GM19463 (cell line): ENCODE measurements at regions not wholly inside any gene's neighbourhood (a gene's known extent, or its start where the extent isn't known, plus 50 kb on each side); places are given as distances from the start of the nearest gene placed in this dataset.

ENCODE experiments used
- ATAC-seq: cut with Tn5 transposase; IDR thresholded peaks from one replicate; pipeline ENCODE4 v1.9.1; 2021; ENCODE audit warnings: mild to moderate bottlenecking, moderate library complexity; ENCODE audit not compliant: unreplicated experiment

GRCh38 chr1:34590211-34590623 is 164.6 kb upstream of the GJB5 start:
- ATAC-seq, result no peak

DNA sequence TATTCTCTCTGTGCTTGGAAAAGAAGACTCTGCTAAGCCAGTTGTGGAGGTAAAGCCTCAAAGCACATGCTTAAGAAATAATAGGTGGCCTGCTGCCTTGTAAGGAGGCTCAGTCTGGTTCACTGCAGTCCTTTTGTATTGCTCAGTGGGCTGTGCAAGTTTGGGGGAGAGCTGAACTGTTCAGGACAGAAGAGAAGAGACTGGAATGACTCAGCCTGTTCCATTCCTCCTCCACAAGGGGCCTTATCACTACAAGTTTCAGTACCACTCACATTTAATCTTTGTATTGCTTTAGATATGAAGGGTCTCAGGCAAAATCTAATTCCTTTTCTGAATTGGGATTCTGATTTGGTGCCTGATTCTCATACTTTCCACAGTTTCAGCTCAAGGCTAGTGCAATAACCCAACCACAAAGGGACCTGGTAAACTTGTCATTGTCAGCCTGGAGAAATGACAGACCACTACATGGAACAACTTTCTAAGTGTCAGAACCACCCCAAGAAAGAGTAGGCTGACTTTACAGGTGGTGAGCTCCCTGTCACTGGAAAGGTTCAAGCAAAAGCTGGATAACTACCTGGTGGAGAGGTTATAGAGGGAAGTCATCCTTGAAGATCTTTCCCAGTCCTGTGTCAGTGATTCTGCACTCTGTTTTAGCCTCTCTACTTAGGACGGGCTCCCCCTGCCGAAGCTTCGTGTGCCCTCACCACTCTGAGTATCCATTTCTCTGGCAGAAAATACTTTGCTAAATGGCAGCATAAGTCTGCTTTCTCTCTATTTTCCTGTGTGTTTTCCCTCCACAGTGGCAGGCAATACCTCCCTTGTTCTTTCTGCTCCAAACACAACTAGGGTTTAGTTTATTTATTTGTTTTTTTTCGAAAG is 162.9 kb upstream of the GJB5 start:
- ATAC-seq, result no peak

DNA sequence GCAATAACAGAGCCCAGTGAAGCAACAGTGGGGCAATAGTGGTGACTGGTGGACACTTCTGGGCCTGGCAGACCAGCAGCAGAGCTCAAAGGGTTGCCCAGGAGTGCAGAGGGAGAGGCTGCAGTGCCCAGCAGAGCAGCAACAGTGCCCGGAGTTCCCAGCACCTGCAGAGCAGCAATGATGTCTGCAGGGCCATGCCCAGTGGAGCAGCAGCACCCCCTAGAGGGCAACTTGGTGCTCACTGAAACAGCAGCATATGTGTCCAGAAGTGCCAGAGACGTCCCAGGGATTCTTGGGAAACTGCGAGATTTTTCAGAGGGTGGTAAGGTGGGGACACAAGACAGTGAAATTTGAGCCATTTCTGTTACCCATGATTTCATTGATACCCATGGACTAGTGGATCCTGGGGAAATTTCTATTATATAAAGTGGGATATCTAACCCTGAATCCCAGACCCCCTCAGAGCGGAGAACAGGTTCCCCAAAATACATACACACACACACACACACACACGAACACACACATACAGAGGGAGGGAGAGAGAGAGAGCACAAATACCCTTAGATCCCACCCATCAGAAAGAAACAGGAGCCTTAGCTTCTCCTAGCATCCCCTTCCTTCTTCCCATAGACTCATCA is 156.9 kb upstream of the GJB5 start:
- ATAC-seq, result no peak

DNA sequence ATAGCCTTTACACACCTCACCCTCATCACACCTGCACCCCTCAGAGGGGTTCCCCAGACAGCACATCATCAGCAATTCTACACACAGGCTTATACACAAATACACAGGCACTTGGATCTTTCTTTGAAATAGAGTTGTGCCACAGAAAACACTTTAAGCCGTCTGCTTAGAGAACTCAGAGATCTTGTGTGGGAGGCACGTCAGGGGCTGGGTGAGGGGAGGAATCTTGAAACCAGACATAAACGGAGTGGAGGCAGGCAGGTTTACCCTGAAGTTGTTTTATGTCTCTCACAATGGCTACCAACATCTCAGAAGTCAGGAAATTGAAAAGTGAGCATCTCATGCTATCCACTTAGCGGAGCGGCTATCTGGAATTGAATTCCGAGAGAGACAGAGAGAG is 151.9 kb upstream of the GJB5 start:
- no peak for ATAC-seq

DNA sequence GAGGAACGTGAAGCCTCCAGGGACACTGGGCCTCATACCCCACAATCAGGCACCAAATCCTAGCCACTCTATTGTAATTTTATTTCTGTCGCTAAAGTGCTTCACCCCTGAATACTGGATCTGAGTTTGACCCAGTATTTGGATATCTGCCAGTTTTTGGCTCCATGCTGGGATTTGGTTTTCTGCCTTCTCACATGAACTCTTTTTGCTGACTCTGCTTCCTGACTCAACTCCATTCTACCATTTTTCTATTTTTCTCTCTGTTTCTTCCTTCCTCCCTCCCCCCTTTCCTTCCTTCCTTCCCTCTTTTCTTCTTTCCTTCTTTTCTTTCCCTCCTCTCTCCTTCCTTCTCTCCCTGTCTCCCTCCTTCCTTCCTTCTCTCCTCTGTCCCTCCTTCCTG is 151.3 kb upstream of the GJB5 start:
- ATAC-seq, result no peak

- no peak for ATAC-seq
These were observed 148.3 kb upstream of the GJB5 start for GRCh38 chr1:34606504-34606903.

- ATAC-seq, result no peak
These were observed 144.8 kb upstream of the GJB5 start for GRCh38 chr1:34610063-34610462.

DNA sequence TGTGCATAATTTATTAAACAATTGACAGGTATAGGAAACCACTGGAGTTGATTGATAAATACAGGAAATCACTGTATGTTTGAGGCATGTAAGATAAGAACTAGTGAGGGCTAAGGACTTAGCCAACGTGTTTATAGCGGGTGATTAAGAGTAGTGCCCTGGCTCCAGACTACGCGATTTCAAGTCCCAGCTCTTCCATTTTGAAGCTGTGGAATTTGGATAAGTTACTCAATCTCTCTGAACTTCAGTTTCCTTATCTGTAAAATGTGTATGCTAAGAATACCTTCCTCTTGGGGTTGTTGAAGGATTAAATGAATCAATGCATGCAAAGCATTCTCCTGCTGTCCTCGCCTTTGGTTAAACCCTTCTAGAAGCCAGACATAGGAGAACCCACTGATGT is 143.3 kb upstream of the GJB5 start:
- ATAC-seq, result no peak

GRCh38 chr1:34612091-34612827 is 142.6 kb upstream of the GJB5 start:
- ATAC-seq, result no peak

DNA sequence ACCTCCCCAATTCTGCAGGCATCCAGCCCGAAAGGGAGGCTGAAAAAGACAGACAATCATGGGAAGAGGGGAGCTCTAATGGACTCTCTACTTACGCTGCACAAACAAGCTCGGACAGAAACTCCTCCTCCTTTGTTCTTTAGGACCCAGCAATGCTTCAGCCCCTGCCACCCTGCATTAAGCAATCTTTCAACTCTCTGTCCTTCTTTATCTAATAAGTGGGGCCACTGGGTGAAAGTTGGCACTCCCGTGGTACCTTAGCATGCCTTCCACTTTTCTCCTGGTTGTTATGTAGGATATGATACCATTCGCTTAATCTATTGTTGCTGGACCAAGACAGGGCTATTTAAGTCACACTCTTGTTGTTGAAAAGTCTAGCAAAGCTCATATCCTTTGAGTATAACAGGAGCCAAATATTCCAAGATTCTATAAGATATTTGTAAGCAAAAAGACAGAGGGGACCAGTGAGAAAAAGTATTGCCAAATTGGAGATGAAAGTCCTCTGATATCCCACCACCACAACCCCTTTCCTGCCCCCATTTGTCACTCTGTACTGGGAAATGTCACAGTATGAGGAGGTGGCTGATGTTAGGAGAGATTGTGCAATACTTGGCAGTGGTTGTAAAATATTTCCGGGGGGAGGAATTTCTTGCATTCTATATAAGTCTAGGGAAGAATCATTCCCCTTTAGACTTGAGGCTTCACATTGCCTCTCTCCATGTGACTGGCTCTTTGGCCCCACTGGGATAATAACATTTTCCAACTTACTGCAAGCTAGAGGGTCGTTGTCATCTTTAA is 137.3 kb upstream of the GJB5 start:
- ATAC-seq, result no peak

DNA sequence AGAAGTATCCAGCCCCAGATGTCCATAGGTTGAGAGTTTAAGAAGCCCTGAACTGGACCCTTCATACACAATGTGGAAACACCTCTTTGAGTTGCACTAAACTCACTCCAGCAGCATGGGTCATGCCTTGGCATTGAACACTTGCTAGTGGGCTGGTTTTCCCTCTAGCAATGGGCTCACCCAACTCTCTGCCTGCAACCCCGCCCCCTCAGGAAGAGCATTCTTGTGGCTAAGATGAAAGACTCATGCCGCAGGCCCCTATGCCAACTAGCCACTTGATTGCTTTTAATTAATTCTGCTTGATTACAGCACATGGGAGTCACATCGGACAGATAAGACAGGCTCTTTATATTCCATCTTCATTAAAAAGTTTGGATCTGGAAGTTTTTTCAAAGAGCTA is 136.5 kb upstream of the GJB5 start:
- ATAC-seq, result no peak

- ATAC-seq, result no peak
These were observed 135.6 kb upstream of the GJB5 start for GRCh38 chr1:34619256-34619655.

GRCh38 chr1:34621916-34622315 is 132.9 kb upstream of the GJB5 start:
- ATAC-seq, result no peak

DNA sequence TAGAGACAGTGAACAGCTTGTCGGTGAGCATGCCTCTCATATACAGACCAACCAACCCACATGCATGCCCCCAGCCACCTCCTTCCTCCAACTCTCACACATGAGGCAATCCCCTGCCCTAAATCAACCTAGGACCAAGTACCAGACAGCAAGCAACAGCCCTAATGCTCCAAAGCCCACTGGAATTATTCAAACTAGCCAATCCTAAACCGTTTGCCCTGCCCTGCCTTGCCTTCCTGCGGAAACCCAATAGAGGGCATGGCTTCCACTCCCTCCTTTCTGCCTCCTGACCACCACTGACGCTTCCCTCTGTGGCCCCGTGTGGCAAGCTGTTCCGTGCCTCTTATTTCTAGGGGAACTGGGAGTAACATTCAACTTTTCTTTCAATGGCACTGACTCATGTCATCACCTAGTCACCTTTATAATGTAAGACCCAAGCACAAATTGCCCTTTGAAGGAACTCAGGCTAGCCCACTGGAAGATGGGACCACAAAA is 129.3 kb upstream of the GJB5 start:
- ATAC-seq, result no peak

- ATAC-seq, result no peak
These were observed 127.2 kb upstream of the GJB5 start for GRCh38 chr1:34627465-34628240.

- no peak for ATAC-seq
These were observed 123.7 kb upstream of the GJB5 start for GRCh38 chr1:34631126-34631525.

DNA sequence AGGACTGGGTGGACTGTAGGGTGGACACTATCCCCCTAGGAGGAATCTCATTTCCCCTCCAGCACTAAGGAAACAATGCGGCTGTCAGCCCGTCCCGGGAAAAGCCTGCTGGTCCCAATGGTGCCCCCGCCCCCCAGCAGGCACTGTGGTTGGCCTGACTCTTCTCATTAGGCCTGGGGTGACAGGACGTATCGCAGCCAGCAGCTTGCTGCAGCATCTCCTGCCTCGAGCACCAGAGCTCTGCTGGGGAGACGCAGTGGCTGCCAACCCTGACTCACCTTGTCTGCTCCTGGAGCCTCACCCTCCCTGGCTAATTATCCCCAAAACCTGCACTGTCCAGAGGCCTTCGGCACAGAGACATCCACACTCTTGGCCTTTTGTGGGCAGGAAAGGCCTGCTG is 115.1 kb upstream of the GJB5 start:
- ATAC-seq, result no peak

DNA sequence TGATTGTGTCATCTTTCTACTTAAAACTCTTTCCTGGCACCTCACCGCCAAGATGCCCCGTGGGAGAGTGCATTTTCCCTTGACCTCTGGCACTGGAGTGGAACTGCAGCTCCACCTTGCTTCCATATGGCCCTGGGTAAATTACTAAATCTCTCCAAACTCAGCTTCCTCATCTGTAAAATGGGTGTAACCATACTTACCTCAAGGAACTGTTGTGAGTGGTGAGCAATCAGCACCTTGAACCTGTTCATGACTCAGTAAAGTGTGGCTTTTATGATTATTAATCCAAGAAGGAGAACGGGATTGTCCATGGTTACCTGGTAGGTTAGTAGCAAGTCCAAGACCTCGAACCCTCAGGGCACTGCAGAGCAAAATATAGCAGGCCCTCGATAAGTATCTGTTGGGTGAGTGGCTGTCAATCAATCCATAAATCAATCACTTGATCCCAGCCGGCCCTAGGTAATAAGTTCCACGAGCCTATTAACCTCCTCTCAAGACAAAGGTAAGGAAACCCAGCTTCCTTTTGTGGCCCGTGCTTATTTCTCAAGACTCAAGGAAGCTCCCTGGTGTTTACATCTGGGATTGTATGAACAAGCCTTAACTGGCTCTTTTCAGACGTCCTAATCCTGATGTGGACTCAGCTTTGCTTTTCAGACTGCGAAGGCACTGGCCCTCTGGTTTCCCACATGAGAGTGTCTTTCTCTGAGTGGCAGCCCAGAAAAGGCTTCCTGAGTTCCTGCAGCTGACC is 114.0 kb upstream of the GJB5 start:
- no peak for ATAC-seq

- ATAC-seq, result no peak
These were observed 112.2 kb upstream of the GJB5 start for GRCh38 chr1:34642679-34643078.
